HG02884 (cell line): ENCODE measurements at regions not wholly inside any gene's neighbourhood (a gene's known extent, or its start where the extent isn't known, plus 50 kb on each side); places are given as distances from the start of the nearest gene placed in this dataset.

Source experiments
- ATAC-seq: cut with Tn5 transposase; IDR thresholded peaks from one replicate; pipeline ENCODE4 v1.9.1; 2021; ENCODE audit warnings: mild to moderate bottlenecking, moderate library complexity; ENCODE audit not compliant: unreplicated experiment

GRCh38 chr3:116842254-116842957 lies 132.8 kb downstream of the TUSC7 start:
- no peak for ATAC-seq

GRCh38 chr3:116848248-116848829 lies 138.8 kb downstream of the TUSC7 start:
- no peak for ATAC-seq

GRCh38 chr3:116849261-116849688 lies 139.7 kb downstream of the TUSC7 start:
- no peak for ATAC-seq

GRCh38 chr3:116852803-116853202 lies 143.2 kb downstream of the TUSC7 start:
- ATAC-seq, result no peak

- ATAC-seq, result no peak
Observed at GRCh38 chr3:116863270-116863770, 153.7 kb downstream of the TUSC7 start.

GRCh38 chr3:116863822-116864589 lies 154.4 kb downstream of the TUSC7 start:
- peak; percentile 72 for ATAC-seq

- ATAC-seq, result no peak
Observed at GRCh38 chr3:116864590-116864927, 155.0 kb downstream of the TUSC7 start.

GRCh38 chr3:116870379-116870778 lies 160.8 kb downstream of the TUSC7 start:
- no peak for ATAC-seq

GRCh38 chr3:116871905-116872304 lies 162.3 kb downstream of the TUSC7 start:
- ATAC-seq, result no peak

GRCh38 chr3:116872688-116873087 lies 163.1 kb downstream of the TUSC7 start:
- no peak for ATAC-seq

- ATAC-seq, result no peak
Observed at GRCh38 chr3:116873142-116873541, 163.6 kb downstream of the TUSC7 start.

GRCh38 chr3:116877968-116878367 lies 168.4 kb downstream of the TUSC7 start:
- ATAC-seq, result no peak

- peak; percentile 87 for ATAC-seq
Observed at GRCh38 chr3:116886202-116886893, 176.8 kb downstream of the TUSC7 start.

GRCh38 chr3:116896116-116896515 lies 186.5 kb downstream of the TUSC7 start:
- ATAC-seq, result no peak

GRCh38 chr3:116897382-116897781 lies 187.8 kb downstream of the TUSC7 start:
- ATAC-seq, result no peak

GRCh38 chr3:116899253-116899652 lies 189.7 kb downstream of the TUSC7 start:
- no peak for ATAC-seq

- no peak for ATAC-seq
Observed at GRCh38 chr3:116905334-116905733, 195.8 kb downstream of the TUSC7 start.

- ATAC-seq, result no peak
Observed at GRCh38 chr3:116905794-116906193, 196.2 kb downstream of the TUSC7 start.

GRCh38 chr3:116912116-116912515 lies 202.5 kb downstream of the TUSC7 start:
- no peak for ATAC-seq

- ATAC-seq, result no peak
Observed at GRCh38 chr3:116914004-116914403, 204.4 kb downstream of the TUSC7 start.

- ATAC-seq, result no peak
Observed at GRCh38 chr3:116916836-116917235, 207.3 kb downstream of the TUSC7 start.
